ENCODE measurements at regions not wholly inside any gene's neighbourhood (a gene's known extent, or its start where the extent isn't known, plus 50 kb on each side); places are given as distances from the start of the nearest gene placed in this dataset.

- no peak for DNase-seq (ENCODE audit: low spot score)
Observed at GRCh38 chr1:38331496-38332210, 285.1 kb upstream of the POU3F1 start.

GRCh38 chr1:38330799-38331198, 284.2 kb upstream of the POU3F1 start:
- no peak for DNase-seq (ENCODE audit: low spot score)

GRCh38 chr1:38329644-38330043, 283.1 kb upstream of the POU3F1 start:
- DNase-seq (ENCODE audit: low spot score): no peak

GRCh38 chr1:38328278-38329035, 281.9 kb upstream of the POU3F1 start:
- DNase-seq (ENCODE audit: low spot score): no peak

- DNase-seq (ENCODE audit: low spot score): no peak
Observed at GRCh38 chr1:38327559-38327973, 281.0 kb upstream of the POU3F1 start.

GRCh38 chr1:38326856-38327255, 280.3 kb upstream of the POU3F1 start:
- DNase-seq (ENCODE audit: low spot score): no peak

- no peak for DNase-seq (ENCODE audit: low spot score)
Observed at GRCh38 chr1:38326135-38326534, 279.5 kb upstream of the POU3F1 start.

- no peak for DNase-seq (ENCODE audit: low spot score)
Observed at GRCh38 chr1:38312753-38313152, 266.2 kb upstream of the POU3F1 start.

GRCh38 chr1:38310079-38310478, 263.5 kb upstream of the POU3F1 start:
- no peak for DNase-seq (ENCODE audit: low spot score)

GRCh38 chr1:38308780-38309179, 262.2 kb upstream of the POU3F1 start:
- no peak for DNase-seq (ENCODE audit: low spot score)

- DNase-seq (ENCODE audit: low spot score): no peak
Observed at GRCh38 chr1:38305666-38306065, 259.1 kb upstream of the POU3F1 start.

GRCh38 chr1:38303843-38304242, 257.2 kb upstream of the POU3F1 start:
- DNase-seq (ENCODE audit: low spot score): no peak

- no peak for DNase-seq (ENCODE audit: low spot score)
Observed at GRCh38 chr1:38301040-38301439, 254.4 kb upstream of the POU3F1 start.

- no peak for DNase-seq (ENCODE audit: low spot score)
Observed at GRCh38 chr1:38300616-38301015, 254.0 kb upstream of the POU3F1 start.

GRCh38 chr1:38297842-38298241, 251.2 kb upstream of the POU3F1 start:
- DNase-seq (ENCODE audit: low spot score): no peak

GRCh38 chr1:38297246-38297645, 250.7 kb upstream of the POU3F1 start:
- no peak for DNase-seq (ENCODE audit: low spot score)

- no peak for DNase-seq (ENCODE audit: low spot score)
Observed at GRCh38 chr1:38296047-38296446, 249.5 kb upstream of the POU3F1 start.

GRCh38 chr1:38293567-38293966, 247.0 kb upstream of the POU3F1 start:
- DNase-seq (ENCODE audit: low spot score): no peak

GRCh38 chr1:38292969-38293368, 246.4 kb upstream of the POU3F1 start:
- DNase-seq (ENCODE audit: low spot score): no peak

GRCh38 chr1:38291906-38292521, 245.4 kb upstream of the POU3F1 start:
- no peak for DNase-seq (ENCODE audit: low spot score)

- no peak for DNase-seq (ENCODE audit: low spot score)
Observed at GRCh38 chr1:38291336-38291735, 244.7 kb upstream of the POU3F1 start.

GRCh38 chr1:38289034-38289433, 242.4 kb upstream of the POU3F1 start:
- no peak for DNase-seq (ENCODE audit: low spot score)

- DNase-seq (ENCODE audit: low spot score): no peak
Observed at GRCh38 chr1:38287547-38287946, 241.0 kb upstream of the POU3F1 start.

Measured in AG08396 (cell line).